LNCaP clone FGC (cell line): ENCODE measurements at regions not wholly inside any gene's neighbourhood (a gene's known extent, or its start where the extent isn't known, plus 50 kb on each side); places are given as distances from the start of the nearest gene placed in this dataset.

ENCODE experiments used
- DNase-seq: peaks from one replicate; pipeline ENCODE4 v3.0.0-alpha.2; 2011; ENCODE audit warnings: low read depth
- H3K4me3 ChIP-seq: 2 replicates; pipeline ENCODE4 v1.5.1; 2011; ENCODE audit warnings: mild to moderate bottlenecking, low read depth, low read length, control low read depth
- CTCF ChIP-seq: IDR thresholded peaks from 2 replicates; pipeline ENCODE4 v1.5.1; 2012; ENCODE audit warnings: mild to moderate bottlenecking; ENCODE audit not compliant: control insufficient read depth, insufficient read depth; ENCODE audit errors: extremely low read depth

GRCh38 chr1:29879217-29879616 lies 642.9 kb downstream of the PTPRU start:
- no peak for TF ChIP-seq CTCF
- no peak overlapping the region for H3K4me3 ChIP-seq
- no peak for DNase-seq

GRCh38 chr1:29878501-29878900 lies 642.2 kb downstream of the PTPRU start:
- H3K4me3 ChIP-seq = no peak overlapping the region
- no peak for TF ChIP-seq CTCF
- no peak for DNase-seq

- TF ChIP-seq CTCF = no peak
- DNase-seq = no peak
- no peak overlapping the region for H3K4me3 ChIP-seq
Observed at GRCh38 chr1:29876902-29877301, 640.6 kb downstream of the PTPRU start.

GRCh38 chr1:29876441-29876840 lies 640.1 kb downstream of the PTPRU start:
- DNase-seq = no peak
- no peak for TF ChIP-seq CTCF
- no peak overlapping the region for H3K4me3 ChIP-seq

GRCh38 chr1:29875557-29876028 lies 639.3 kb downstream of the PTPRU start:
- no peak for TF ChIP-seq CTCF
- DNase-seq = no peak
- no peak overlapping the region for H3K4me3 ChIP-seq

GRCh38 chr1:29870621-29871020 lies 634.3 kb downstream of the PTPRU start:
- no peak for DNase-seq
- no peak overlapping the region for H3K4me3 ChIP-seq
- TF ChIP-seq CTCF = no peak

- DNase-seq = no peak
- H3K4me3 ChIP-seq = no peak overlapping the region
- TF ChIP-seq CTCF = no peak
Observed at GRCh38 chr1:29869802-29870201, 633.5 kb downstream of the PTPRU start.
